DMS153 treated with DMSO at 0.1 percent for 48 hours (cell line): ENCODE measurements at regions not wholly inside any gene's neighbourhood (a gene's known extent, or its start where the extent isn't known, plus 50 kb on each side); places are given as distances from the start of the nearest gene placed in this dataset.
A peak's percentile ranks its signal among the peaks of the same experiment; 100 is the strongest.

ENCODE experiments used
- DNase-seq: peaks from one replicate; lab custom pipeline; 2025; ENCODE audit not compliant: unreplicated experiment; lab: John Stamatoyannopoulos, UW

- no peak for DNase-seq
These were observed 202.3 kb upstream of the FSTL5 start for GRCh38 chr4:162366146-162366545.

GRCh38 chr4:162364651-162365050 lies 200.9 kb upstream of the FSTL5 start:
- no peak for DNase-seq

GRCh38 chr4:162360369-162361149 lies 196.8 kb upstream of the FSTL5 start:
- DNase-seq = no peak

GRCh38 chr4:162356181-162356580 lies 192.4 kb upstream of the FSTL5 start:
- no peak for DNase-seq

DNA sequence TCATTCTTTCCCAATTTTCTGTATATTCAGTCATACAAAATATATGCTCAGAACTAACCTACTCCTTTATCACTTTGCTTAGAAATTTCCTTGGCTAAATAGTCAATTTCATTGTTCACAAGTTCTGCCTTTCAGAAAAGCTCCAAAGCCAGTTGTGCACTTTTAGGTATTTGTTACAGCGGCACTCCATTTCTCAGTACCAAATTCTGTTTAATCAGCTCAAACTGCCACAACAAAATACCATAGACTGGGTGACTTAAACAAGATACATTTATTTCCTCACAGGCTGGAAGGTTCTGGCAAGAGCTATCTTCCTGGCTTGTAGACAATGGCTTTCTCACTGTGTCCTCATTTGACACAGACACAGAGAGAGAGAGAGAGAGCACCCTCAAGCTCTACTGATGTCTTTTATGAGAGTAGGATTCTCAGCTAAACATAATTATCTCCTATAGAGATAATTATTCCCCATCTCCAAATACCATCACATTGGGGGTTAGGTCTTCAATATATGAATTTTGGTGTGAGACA lies 188.8 kb upstream of the FSTL5 start:
- no peak for DNase-seq

- DNase-seq = no peak
These were observed 186.5 kb upstream of the FSTL5 start for GRCh38 chr4:162350331-162350730.

- no peak for DNase-seq
These were observed 185.6 kb upstream of the FSTL5 start for GRCh38 chr4:162349395-162349794.

DNA sequence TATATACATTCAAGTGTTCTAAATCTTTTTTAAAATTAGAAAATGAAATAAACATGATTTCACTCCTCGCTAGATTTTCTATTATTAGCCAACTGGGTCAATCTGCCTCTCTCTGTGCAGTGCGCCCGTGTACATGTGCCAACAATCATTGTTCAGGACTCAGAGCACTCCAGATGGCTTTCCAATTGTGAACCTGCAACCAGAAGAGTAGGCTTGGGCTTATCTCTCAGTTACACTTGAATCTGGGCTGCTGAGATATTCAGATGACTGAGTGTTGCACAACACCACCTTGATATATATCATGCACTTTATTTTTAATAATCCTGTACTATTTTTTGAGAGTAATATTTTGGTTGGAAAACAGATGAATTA lies 184.0 kb upstream of the FSTL5 start:
- DNase-seq = peak; percentile 45

DNA sequence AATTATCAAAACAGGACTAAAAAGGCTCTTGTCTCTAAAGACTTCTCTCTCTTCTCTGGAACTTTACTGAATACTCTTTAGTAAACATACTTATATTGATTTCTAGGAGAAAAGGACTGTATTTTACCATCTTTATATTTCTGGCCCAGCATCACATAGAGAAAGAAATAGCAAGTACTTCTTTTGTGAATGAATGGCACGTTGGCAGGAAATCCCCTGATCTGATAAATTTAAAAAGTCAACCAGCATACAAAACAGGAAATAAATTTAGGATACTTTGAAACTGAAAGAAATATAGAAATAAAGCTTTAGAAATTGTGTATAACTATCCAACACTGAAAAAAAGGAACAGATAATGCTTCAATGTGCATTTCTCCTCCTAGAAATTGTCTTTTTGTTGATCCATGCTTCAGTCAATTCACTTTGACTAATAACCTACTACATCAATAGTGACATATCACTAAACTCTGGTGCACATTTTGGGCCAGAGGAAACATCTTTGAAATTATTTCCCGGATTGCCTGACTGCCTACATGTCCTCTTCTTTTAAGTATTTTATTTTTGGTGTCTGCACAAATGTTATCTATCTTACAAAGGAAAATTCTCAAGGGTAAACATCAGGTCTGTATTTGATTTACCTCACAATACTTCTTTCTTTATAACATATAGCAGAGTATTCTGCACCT lies 183.5 kb upstream of the FSTL5 start:
- no peak for DNase-seq

DNA sequence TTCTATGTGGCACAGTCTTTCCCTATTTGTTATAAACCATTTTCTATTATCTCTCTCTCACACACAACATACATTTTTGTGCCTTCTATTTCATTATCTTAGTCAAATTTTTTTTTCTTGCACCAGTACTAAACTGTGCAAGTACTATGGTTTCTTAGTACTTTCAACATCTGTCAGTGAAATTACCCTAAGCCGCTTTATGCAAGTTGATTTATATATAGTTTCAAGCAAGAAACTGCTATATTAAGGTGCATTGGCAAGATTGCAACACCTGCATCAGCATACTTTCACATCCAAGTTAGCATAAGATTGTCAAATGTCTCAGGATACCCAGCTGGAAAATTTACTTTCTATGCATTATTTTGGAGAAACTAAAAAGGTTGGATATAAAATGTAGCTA lies 180.2 kb upstream of the FSTL5 start:
- no peak for DNase-seq

DNA sequence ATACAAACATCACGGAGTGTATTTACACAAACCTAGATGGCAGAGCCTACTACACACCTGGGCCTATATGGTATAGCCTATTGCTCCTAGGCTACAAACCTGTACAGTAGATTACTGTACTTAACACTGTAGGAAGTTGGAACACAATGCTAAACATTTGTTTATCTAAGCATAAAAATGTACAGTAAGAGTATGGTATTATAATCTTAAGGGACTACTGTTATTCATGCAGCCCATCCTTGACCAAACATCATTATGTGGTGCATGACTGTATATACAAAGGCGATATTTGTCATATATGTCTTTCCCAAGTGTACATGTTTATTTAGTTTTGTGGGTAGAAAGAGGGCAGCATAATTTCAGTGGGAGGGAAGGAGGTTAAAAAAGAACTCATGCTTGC lies 177.7 kb upstream of the FSTL5 start:
- DNase-seq = no peak

DNA sequence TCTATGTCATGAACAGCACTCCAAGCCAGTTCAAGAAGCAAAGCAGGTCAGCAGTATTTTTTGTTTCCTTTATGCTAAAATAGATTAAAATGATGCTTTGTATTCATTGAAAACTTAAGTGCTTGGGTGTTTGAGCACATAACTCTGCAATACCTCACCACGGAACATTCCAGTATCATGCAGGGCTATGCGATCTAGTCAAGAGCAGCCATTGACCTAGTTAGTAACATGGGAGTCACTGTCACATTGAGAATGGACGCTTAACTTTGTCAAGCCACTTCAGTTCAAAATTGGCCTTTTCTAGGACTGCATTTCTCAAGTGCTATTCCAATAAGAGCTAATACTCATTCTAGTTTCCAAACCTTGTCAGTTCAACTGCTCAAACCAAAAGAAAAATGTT lies 160.1 kb upstream of the FSTL5 start:
- DNase-seq = no peak

GRCh38 chr4:162322054-162322453 lies 158.3 kb upstream of the FSTL5 start:
- no peak for DNase-seq

- no peak for DNase-seq
These were observed 122.0 kb upstream of the FSTL5 start for GRCh38 chr4:162285753-162286152.

- no peak for DNase-seq
These were observed 118.9 kb upstream of the FSTL5 start for GRCh38 chr4:162282684-162283083.

DNA sequence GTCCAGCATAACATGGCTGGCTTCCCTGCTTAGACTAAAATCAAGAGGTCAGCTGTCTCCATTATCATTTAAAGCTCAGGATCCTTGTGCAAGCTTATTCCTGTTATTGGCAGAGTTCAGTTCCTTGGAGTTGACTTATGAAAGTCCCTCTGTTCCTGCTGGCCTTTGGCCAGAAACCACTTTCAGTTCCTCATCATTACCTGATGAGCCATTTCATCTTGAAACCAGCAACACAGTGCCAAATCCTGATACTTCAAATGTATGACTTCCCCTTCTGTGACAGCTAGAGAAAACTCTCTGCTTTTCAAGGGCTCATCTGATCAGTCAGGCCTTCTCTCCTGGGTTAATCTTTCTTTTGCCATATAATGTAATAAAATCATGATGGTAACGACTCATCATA lies 110.6 kb upstream of the FSTL5 start:
- no peak for DNase-seq

- no peak for DNase-seq
These were observed 108.4 kb upstream of the FSTL5 start for GRCh38 chr4:162272215-162272614.

- no peak for DNase-seq
These were observed 105.1 kb upstream of the FSTL5 start for GRCh38 chr4:162268911-162269310.

- DNase-seq = no peak
These were observed 102.0 kb upstream of the FSTL5 start for GRCh38 chr4:162265802-162266201.

- DNase-seq = no peak
These were observed 81.3 kb upstream of the FSTL5 start for GRCh38 chr4:162245051-162245450.

DNA sequence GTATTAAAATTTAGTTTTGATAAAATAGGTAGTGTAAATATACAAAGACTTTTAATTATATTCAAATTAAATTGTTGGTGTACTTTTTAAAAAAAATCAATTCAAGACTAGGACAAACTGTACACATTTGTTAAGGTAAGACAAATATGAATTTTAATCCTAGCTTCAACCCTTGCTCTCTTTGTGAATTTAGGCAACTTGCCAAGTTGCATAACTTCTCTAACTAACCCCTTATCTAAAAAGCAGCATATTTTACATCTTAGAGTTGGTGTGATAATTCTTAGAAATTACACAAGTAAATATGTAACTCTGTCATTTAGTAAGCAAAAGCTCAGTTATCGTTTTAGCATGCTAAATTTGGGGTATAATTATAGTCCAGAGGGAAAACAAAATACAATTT lies 78.1 kb upstream of the FSTL5 start:
- no peak for DNase-seq

DNA sequence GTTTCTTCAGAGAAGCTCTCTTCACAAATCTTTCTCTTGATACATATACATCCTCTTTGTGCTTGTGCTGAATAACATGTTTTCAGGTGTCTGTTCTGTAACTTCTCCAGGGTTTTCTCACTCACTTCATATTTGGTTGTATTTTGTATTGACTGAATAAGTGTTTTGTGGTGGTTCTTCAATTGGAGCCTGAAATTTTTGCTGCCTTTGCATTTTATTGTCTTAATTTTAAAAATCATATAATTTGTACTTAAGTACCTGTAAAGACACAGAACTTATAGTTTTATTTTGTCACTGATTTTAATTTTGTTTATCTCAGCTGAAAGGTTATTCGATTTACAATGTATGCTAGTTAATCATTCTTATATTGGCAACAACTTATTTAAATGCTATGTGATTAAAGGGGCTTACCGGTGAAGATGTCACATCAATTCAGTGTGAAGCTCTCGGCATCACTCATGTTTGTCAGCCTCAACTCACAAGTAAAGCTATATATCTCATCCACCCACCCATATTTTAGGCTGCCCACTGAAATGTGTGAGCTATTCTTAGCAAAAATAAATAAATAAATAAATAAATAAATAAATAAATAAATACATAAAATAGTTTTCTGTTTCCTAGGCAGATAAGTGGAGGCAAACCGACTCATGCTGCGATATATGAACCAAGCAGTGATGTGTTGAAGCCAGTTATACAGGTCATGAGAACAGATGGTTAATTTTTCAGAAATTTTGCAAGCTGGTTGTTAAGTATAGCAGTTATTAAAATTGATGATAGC lies 76.4 kb upstream of the FSTL5 start:
- no peak for DNase-seq
